H9 (cell line): ENCODE measurements at regions not wholly inside any gene's neighbourhood (a gene's known extent, or its start where the extent isn't known, plus 50 kb on each side); places are given as distances from the start of the nearest gene placed in this dataset.

Source experiments
- DNase-seq: peaks from one replicate; pipeline ENCODE4 v3.0.0-alpha.2; 2017
- H2AFZ ChIP-seq: one replicate; pipeline ENCODE4 v1.6.1; 2013; ENCODE audit warnings: mild to moderate bottlenecking, low read length, control low read depth, moderate library complexity
- H2AK5ac ChIP-seq: 2 replicates; pipeline ENCODE4 v1.6.1; 2013; ENCODE audit warnings: low read length, control low read depth, mixed read lengths; ENCODE audit not compliant: insufficient read length
- H2BK120ac ChIP-seq: one replicate; pipeline ENCODE4 v1.6.1; 2013; ENCODE audit warnings: low read depth, mild to moderate bottlenecking, low read length, control low read depth, inconsistent platforms; ENCODE audit not compliant: poor library complexity, severe bottlenecking
- H2BK12ac ChIP-seq: 2 replicates; pipeline ENCODE4 v1.6.1; 2013; ENCODE audit warnings: low read length, control low read depth, mixed read lengths, low read depth; ENCODE audit not compliant: insufficient read length
- H2BK15ac ChIP-seq: 2 replicates; pipeline ENCODE4 v1.6.1; 2013; ENCODE audit warnings: low read depth, low read length, control low read depth
- H2BK20ac ChIP-seq: one replicate; pipeline ENCODE4 v1.6.1; 2013; ENCODE audit warnings: low read depth, mild to moderate bottlenecking, low read length, control low read depth, inconsistent platforms; ENCODE audit not compliant: poor library complexity, severe bottlenecking
- H2BK5ac ChIP-seq: 2 replicates; pipeline ENCODE4 v1.6.1; 2013; ENCODE audit warnings: low read length, control low read depth, mixed read lengths; ENCODE audit not compliant: insufficient read length
- H3K14ac ChIP-seq: 2 replicates; pipeline ENCODE4 v1.6.1; 2013; ENCODE audit warnings: low read length, control low read depth; ENCODE audit not compliant: insufficient read depth
- H3K18ac ChIP-seq: 2 replicates; pipeline ENCODE4 v1.6.1; 2013; ENCODE audit warnings: low read depth, mild to moderate bottlenecking, mixed read lengths, low read length, control low read depth; ENCODE audit not compliant: insufficient read length
- H3K23ac ChIP-seq: 2 replicates; pipeline ENCODE4 v1.6.1; 2013; ENCODE audit warnings: low read length, control low read depth, mixed read lengths, low read depth; ENCODE audit not compliant: insufficient read length
- H3K23me2 ChIP-seq: 2 replicates; pipeline ENCODE4 v1.6.1; 2013; ENCODE audit warnings: low read depth, mild to moderate bottlenecking, mixed read lengths, low read length, control low read depth; ENCODE audit not compliant: insufficient read length, poor library complexity, severe bottlenecking
- H3K27ac ChIP-seq: 2 replicates; pipeline ENCODE4 v1.5.1; 2013; ENCODE audit warnings: low read length, control low read depth, mixed read lengths, low read depth; ENCODE audit not compliant: insufficient read length
- H3K27me3 ChIP-seq: 2 replicates; pipeline ENCODE4 v1.6.1; 2013; ENCODE audit warnings: low read length, control low read depth, inconsistent platforms; ENCODE audit not compliant: insufficient read depth
- H3K4ac ChIP-seq: 2 replicates; pipeline ENCODE4 v1.6.1; 2013; ENCODE audit warnings: low read depth, mild to moderate bottlenecking, control low read depth, inconsistent platforms, low read length, moderate library complexity
- H3K4me1 ChIP-seq: 2 replicates; pipeline ENCODE4 v1.6.1; 2013; ENCODE audit warnings: low read length, control low read depth, inconsistent platforms; ENCODE audit not compliant: insufficient read depth
- H3K4me2 ChIP-seq: 2 replicates; pipeline ENCODE4 v1.6.1; 2013; ENCODE audit warnings: low read length, control low read depth, mixed read lengths; ENCODE audit not compliant: insufficient read length, insufficient read depth
- H3K56ac ChIP-seq: 2 replicates; pipeline ENCODE4 v1.6.1; 2013; ENCODE audit warnings: low read depth, mild to moderate bottlenecking, mixed read lengths, low read length, control low read depth; ENCODE audit not compliant: insufficient read length
- H3K79me1 ChIP-seq: 2 replicates; pipeline ENCODE4 v1.6.1; 2013; ENCODE audit warnings: low read depth, mild to moderate bottlenecking, moderate library complexity, low read length, control low read depth, inconsistent platforms; ENCODE audit not compliant: insufficient read depth, poor library complexity, severe bottlenecking
- H3K79me2 ChIP-seq: 2 replicates; pipeline ENCODE4 v1.6.1; 2013; ENCODE audit warnings: low read length, control low read depth, inconsistent platforms; ENCODE audit not compliant: insufficient read depth
- H3K9ac ChIP-seq: 2 replicates; pipeline ENCODE4 v1.6.1; 2013; ENCODE audit warnings: low read length, control low read depth, mixed read lengths; ENCODE audit not compliant: insufficient read length; ENCODE audit errors: extremely low read depth
- H3K9me3 ChIP-seq: one replicate; pipeline ENCODE4 v1.6.1; 2013; ENCODE audit warnings: low read depth, low read length, inconsistent platforms; ENCODE audit not compliant: control insufficient read depth
- H3T11ph ChIP-seq: one replicate; pipeline ENCODE4 v1.6.1; 2013; ENCODE audit warnings: mild to moderate bottlenecking, low read length, control low read depth, inconsistent platforms
- H4K20me1 ChIP-seq: one replicate; pipeline ENCODE4 v1.6.1; 2013; ENCODE audit not compliant: control insufficient read depth, insufficient read length, insufficient read depth
- H4K5ac ChIP-seq: 2 replicates; pipeline ENCODE4 v1.6.1; 2013; ENCODE audit warnings: low read depth, mild to moderate bottlenecking, mixed read lengths, low read length, control low read depth; ENCODE audit not compliant: insufficient read length
- H4K8ac ChIP-seq: replicated peaks from 2 replicates; pipeline ENCODE4 v1.6.1; 2013; ENCODE audit warnings: low read length, control low read depth, mixed read lengths, low read depth; ENCODE audit not compliant: insufficient read length
- H4K91ac ChIP-seq: 2 replicates; pipeline ENCODE4 v1.6.1; 2013; ENCODE audit warnings: low read depth, mild to moderate bottlenecking, moderate library complexity, mixed read lengths, low read length, control low read depth; ENCODE audit not compliant: insufficient read length
- H3K27ac Mint-ChIP-seq, 3 experiments: 2 replicates in 2 of 3; 3 replicates in 1 of 3; pipeline ENCODE4 v1.8.0; 2020 to 2021; ENCODE audit warnings: mixed read lengths in 3 of 3, mild to moderate bottlenecking in 1 of 3, moderate library complexity in 1 of 3
- H3K27me3 Mint-ChIP-seq: 2 replicates; pipeline ENCODE4 v1.8.0; 2021; ENCODE audit warnings: low read depth, mild to moderate bottlenecking, moderate library complexity, mixed read lengths
- H3K36me3 Mint-ChIP-seq, 3 experiments: 2 replicates in 2 of 3; 3 replicates in 1 of 3; pipeline ENCODE4 v1.8.0; 2020 to 2021; ENCODE audit warnings: low read depth in 3 of 3, mixed read lengths in 3 of 3; ENCODE audit not compliant: insufficient read depth in 1 of 3
- H3K4me1 Mint-ChIP-seq, 2 experiments: 2 replicates each; pipeline ENCODE4 v1.8.0; 2020; ENCODE audit warnings: mixed read lengths in 2 of 2
- H3K4me3 Mint-ChIP-seq, 2 experiments: 2 replicates in 1 of 2; 3 replicates in 1 of 2; pipeline ENCODE4 v1.8.0; 2020 to 2021; ENCODE audit warnings: mild to moderate bottlenecking in 2 of 2, mixed read lengths in 2 of 2, moderate library complexity in 1 of 2
- H3K9me3 Mint-ChIP-seq, 2 experiments: 2 replicates in 1 of 2; 3 replicates in 1 of 2; pipeline ENCODE4 v1.8.0; 2020; ENCODE audit warnings: mild to moderate bottlenecking in 2 of 2, mixed read lengths in 2 of 2, moderate library complexity in 1 of 2
- CTCF ChIP-seq: fragments of 200-600 bp; sonication (generic); conservative IDR thresholded peaks from 3 replicates; pipeline ENCODE4 v1.8.0; 2021; ENCODE audit warnings: antibody characterized with exemption, mild to moderate bottlenecking
- WGBS: extraction: QIAGEN DNeasy Blood & Tissue Kit; methylation state at CpG from one replicate; pipeline ENCODE4 v1.1.7; 2013; ENCODE audit warnings: missing lambda C conversion rate, low lambda C conversion rate, mixed read lengths; ENCODE audit not compliant: insufficient read length; ENCODE audit errors: extremely low coverage; 5-methylcytosine and 5-hydroxymethylcytosine counted together

- Histone ChIP-seq H4K20me1 (no peaks in the 10 kb centered on the region), H4K8ac (no peak overlapping the region), H2BK15ac (no peak overlapping the region), H3K23ac (no peak overlapping the region), H3K9ac (no peak overlapping the region), H4K91ac (no peak overlapping the region), H4K5ac (no peak overlapping the region), H2AFZ (no peak overlapping the region), H3K14ac (no peak overlapping the region), H3K9me3 (no peaks in the 10 kb centered on the region), H2BK20ac (no peak overlapping the region), H3K18ac (no peak overlapping the region), H3K27me3 (no peaks in the 10 kb centered on the region), H2BK12ac (no peak overlapping the region), H3K27ac (no peak overlapping the region), H2BK5ac (no peak overlapping the region), H3K4ac (no peak overlapping the region), H2AK5ac (no peak overlapping the region), H3T11ph (no peak overlapping the region), H3K4me1 (no peaks in the 10 kb centered on the region), H3K79me1 (no peaks in the 10 kb centered on the region), H2BK120ac (no peak overlapping the region), H3K4me2 (no peak overlapping the region), H3K23me2 (no peaks in the 10 kb centered on the region), H3K79me2 (no peaks in the 10 kb centered on the region), H3K56ac (no peak overlapping the region)
- no peak for DNase-seq
- TF ChIP-seq CTCF = no peak
- no peaks in the 10 kb centered on the region; a peak in 1 of 7 replicates for H3K36me3 Mint-ChIP-seq
- H3K27ac Mint-ChIP-seq = no peak overlapping the region; a peak in 1 of 7 replicates
- H3K27me3 Mint-ChIP-seq = no peaks in the 10 kb centered on the region
- WGBS = no CpG with 5 or more reads among the region's 1 CpG
- peaks cover 10 to 13% of the 10 kb centered on the region in 2 experiments for H3K4me1 Mint-ChIP-seq
- no peak overlapping the region for H3K4me3 Mint-ChIP-seq
- no peaks in the 10 kb centered on the region for H3K9me3 Mint-ChIP-seq
These were observed 232.5 kb upstream of the IGFBP3 start for GRCh38 chr7:46153583-46153950.
